A673 (cell line): ENCODE measurements at regions not wholly inside any gene's neighbourhood (a gene's known extent, or its start where the extent isn't known, plus 50 kb on each side); places are given as distances from the start of the nearest gene placed in this dataset.

Source experiments
- EZH2 ChIP-seq: fragments of 200-600 bp; sonication (generic); IDR thresholded peaks from 2 replicates; pipeline ENCODE4 v1.6.1; 2017; ENCODE audit warnings: borderline replicate concordance, low read depth, mild to moderate bottlenecking, mixed read lengths, antibody characterized with exemption, low read length; ENCODE audit not compliant: poor library complexity, severe bottlenecking
- TF ChIP-seq, protein P1 (sequence below): fragments of 300-800, 200-600 bp; sonication (generic); conservative IDR thresholded peaks from 2 replicates; pipeline ENCODE4 v1.5.1; 2017; ENCODE audit warnings: low read depth, mild to moderate bottlenecking, antibody characterized with exemption, low read length, moderate library complexity, mixed read lengths

GRCh38 chr7:19439517-19439916 is 269.3 kb downstream of the POLR1F start:
- TF ChIP-seq, protein P1, sequence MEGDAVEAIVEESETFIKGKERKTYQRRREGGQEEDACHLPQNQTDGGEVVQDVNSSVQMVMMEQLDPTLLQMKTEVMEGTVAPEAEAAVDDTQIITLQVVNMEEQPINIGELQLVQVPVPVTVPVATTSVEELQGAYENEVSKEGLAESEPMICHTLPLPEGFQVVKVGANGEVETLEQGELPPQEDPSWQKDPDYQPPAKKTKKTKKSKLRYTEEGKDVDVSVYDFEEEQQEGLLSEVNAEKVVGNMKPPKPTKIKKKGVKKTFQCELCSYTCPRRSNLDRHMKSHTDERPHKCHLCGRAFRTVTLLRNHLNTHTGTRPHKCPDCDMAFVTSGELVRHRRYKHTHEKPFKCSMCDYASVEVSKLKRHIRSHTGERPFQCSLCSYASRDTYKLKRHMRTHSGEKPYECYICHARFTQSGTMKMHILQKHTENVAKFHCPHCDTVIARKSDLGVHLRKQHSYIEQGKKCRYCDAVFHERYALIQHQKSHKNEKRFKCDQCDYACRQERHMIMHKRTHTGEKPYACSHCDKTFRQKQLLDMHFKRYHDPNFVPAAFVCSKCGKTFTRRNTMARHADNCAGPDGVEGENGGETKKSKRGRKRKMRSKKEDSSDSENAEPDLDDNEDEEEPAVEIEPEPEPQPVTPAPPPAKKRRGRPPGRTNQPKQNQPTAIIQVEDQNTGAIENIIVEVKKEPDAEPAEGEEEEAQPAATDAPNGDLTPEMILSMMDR, result no peak
- TF ChIP-seq EZH2, result no peak
